WTC11 (cell line): ENCODE measurements at regions not wholly inside any gene's neighbourhood (a gene's known extent, or its start where the extent isn't known, plus 50 kb on each side); places are given as distances from the start of the nearest gene placed in this dataset.

Source experiments
- ATAC-seq: fragments of 200-7000 bp; cut with Tn5 transposase; 2 replicates; pipeline ENCODE4 v1.10.0; 2021; ENCODE audit warnings: mild to moderate bottlenecking, moderate library complexity
- CTCF ChIA-PET: fragments of 300-600 bp; sonication (Branson Sonifier 250); formaldehyde crosslinking; loops from one replicate; lab custom pipeline; 2021; ENCODE audit warnings: antibody characterized with exemption; lab: Charles Lee
- POLR2A ChIA-PET: fragments of 350-600 bp; sonication (Branson Sonifier 250); formaldehyde crosslinking; loops from one replicate; lab custom pipeline; 2021; ENCODE audit warnings: antibody characterized with exemption; lab: Charles Lee
- DNase-seq: peaks from one replicate; pipeline ENCODE4 v3.0.0; 2021; ENCODE audit warnings: low spot score
- H3K27ac Mint-ChIP-seq: 2 replicates; pipeline ENCODE4 v1.8.0; 2021; ENCODE audit warnings: mixed read lengths
- H3K27me3 Mint-ChIP-seq: 2 replicates; pipeline ENCODE4 v1.8.0; 2021; ENCODE audit warnings: low read depth, mild to moderate bottlenecking, moderate library complexity, mixed read lengths
- H3K36me3 Mint-ChIP-seq: 2 replicates; pipeline ENCODE4 v1.8.0; 2021; ENCODE audit warnings: mixed read lengths
- H3K4me1 Mint-ChIP-seq: 2 replicates; pipeline ENCODE4 v1.8.0; 2022; ENCODE audit warnings: mixed read lengths
- H3K4me3 Mint-ChIP-seq: 2 replicates; pipeline ENCODE4 v1.8.0; 2021; ENCODE audit warnings: mild to moderate bottlenecking, moderate library complexity, mixed read lengths
- H3K9me3 Mint-ChIP-seq: 2 replicates; pipeline ENCODE4 v1.8.0; 2021; ENCODE audit warnings: mixed read lengths
- AFF4 ChIP-seq: sonication (generic); formaldehyde crosslinking; IDR thresholded peaks from 2 replicates; pipeline ENCODE4 v1.8.1; 2023; ENCODE audit warnings: mild to moderate bottlenecking, missing genetic modification reagents, borderline replicate concordance
- ARID4B ChIP-seq: sonication (generic); formaldehyde crosslinking; IDR thresholded peaks from 2 replicates; pipeline ENCODE4 v1.8.0; 2023; ENCODE audit warnings: missing genetic modification reagents, mild to moderate bottlenecking, borderline replicate concordance
- CREM ChIP-seq: sonication (generic); formaldehyde crosslinking; IDR thresholded peaks from 2 replicates; pipeline ENCODE4 v1.8.1; 2022; ENCODE audit warnings: mild to moderate bottlenecking, missing genetic modification reagents, moderate library complexity
- CTCF ChIP-seq: fragments of 200-600 bp; IDR thresholded peaks from 2 replicates; pipeline ENCODE4 v1.8.0; 2022; ENCODE audit warnings: antibody characterized with exemption
- E2F1 ChIP-seq: sonication (generic); formaldehyde crosslinking; IDR thresholded peaks from 2 replicates; pipeline ENCODE4 v1.8.0; 2022; ENCODE audit warnings: mild to moderate bottlenecking, missing genetic modification reagents
- ESRRA ChIP-seq: sonication (generic); formaldehyde crosslinking; IDR thresholded peaks from 2 replicates; pipeline ENCODE4 v1.8.1; 2022; ENCODE audit warnings: mild to moderate bottlenecking, missing genetic modification reagents, borderline replicate concordance
- FOXP1 ChIP-seq: sonication (generic); formaldehyde crosslinking; IDR thresholded peaks from 2 replicates; pipeline ENCODE4 v1.8.0; 2022; ENCODE audit warnings: missing genetic modification reagents, mild to moderate bottlenecking, moderate library complexity, borderline replicate concordance
- GABPB1 ChIP-seq: sonication (generic); formaldehyde crosslinking; IDR thresholded peaks from 2 replicates; pipeline ENCODE4 v1.8.1; 2023; ENCODE audit warnings: mild to moderate bottlenecking, missing genetic modification reagents
- JUN ChIP-seq: sonication (generic); formaldehyde crosslinking; IDR thresholded peaks from 2 replicates; pipeline ENCODE4 v1.8.0; 2023; ENCODE audit warnings: mild to moderate bottlenecking, missing genetic modification reagents
- MXD4 ChIP-seq: fragments of 250-450 bp; sonication (Bioruptor Pico); IDR thresholded peaks from 2 replicates; pipeline ENCODE4 v1.8.0; 2021; ENCODE audit warnings: mild to moderate bottlenecking, moderate library complexity, borderline replicate concordance
- SMAD3 ChIP-seq: sonication (generic); formaldehyde crosslinking; IDR thresholded peaks from 2 replicates; pipeline ENCODE4 v1.8.0; 2022; ENCODE audit warnings: missing genetic modification reagents, mild to moderate bottlenecking, borderline replicate concordance
- SMAD4 ChIP-seq: sonication (generic); formaldehyde crosslinking; IDR thresholded peaks from 2 replicates; pipeline ENCODE4 v1.8.0; 2022; ENCODE audit warnings: mild to moderate bottlenecking, missing genetic modification reagents
- TP53 ChIP-seq: sonication (generic); formaldehyde crosslinking; IDR thresholded peaks from 2 replicates; pipeline ENCODE4 v1.8.1; 2023; ENCODE audit warnings: mild to moderate bottlenecking, missing genetic modification reagents
- ZBTB43 ChIP-seq: sonication (generic); formaldehyde crosslinking; IDR thresholded peaks from 2 replicates; pipeline ENCODE4 v1.8.1; 2023; ENCODE audit warnings: mild to moderate bottlenecking, missing genetic modification reagents
- ZNF263 ChIP-seq: sonication (generic); formaldehyde crosslinking; IDR thresholded peaks from 2 replicates; pipeline ENCODE4 v1.8.1; 2022; ENCODE audit warnings: low read depth, mild to moderate bottlenecking, moderate library complexity, missing genetic modification reagents
- ZNF281 ChIP-seq: sonication (generic); formaldehyde crosslinking; IDR thresholded peaks from 2 replicates; pipeline ENCODE4 v1.8.0; 2023; ENCODE audit warnings: mild to moderate bottlenecking, missing genetic modification reagents
- ZNF317 ChIP-seq: sonication (generic); formaldehyde crosslinking; IDR thresholded peaks from 2 replicates; pipeline ENCODE4 v1.8.1; 2023; ENCODE audit warnings: low read depth, mild to moderate bottlenecking, moderate library complexity, missing genetic modification reagents, borderline replicate concordance
- ZNF396 ChIP-seq: fragments of 250-450 bp; sonication (Bioruptor Pico); IDR thresholded peaks from 2 replicates; pipeline ENCODE4 v1.8.0; 2021; ENCODE audit warnings: mild to moderate bottlenecking, moderate library complexity, borderline replicate concordance
- ZSCAN18 ChIP-seq: fragments of 250-450 bp; sonication (Bioruptor Pico); IDR thresholded peaks from 2 replicates; pipeline ENCODE4 v2.1.2; 2022; ENCODE audit warnings: mild to moderate bottlenecking, moderate library complexity

GRCh38 chr2:45210462-45211195 lies 201.4 kb upstream of the SIX2 start (continued):
- no peak for TF ChIP-seq GABPB1
- TF ChIP-seq MXD4 (CRISPR knock-in tag): no peak
- TF ChIP-seq ZSCAN18: no peak
- TF ChIP-seq SMAD3 (CRISPR knock-in tag): no peak
- no peak for TF ChIP-seq ZNF396 (CRISPR knock-in tag)
- no peak for TF ChIP-seq E2F1
- TF ChIP-seq ESRRA (CRISPR knock-in tag): no peak

- DNase-seq: no peak
- H3K4me3 Mint-ChIP-seq: no peak overlapping the region
- CTCF ChIA-PET: no interaction called here
- H3K36me3 Mint-ChIP-seq: no peaks in the 10 kb centered on the region
- POLR2A ChIA-PET: no interaction called here
- H3K27me3 Mint-ChIP-seq: no peaks in the 10 kb centered on the region
- no peaks in the 10 kb centered on the region for H3K9me3 Mint-ChIP-seq
- H3K4me1 Mint-ChIP-seq: no peaks in the 10 kb centered on the region
- ATAC-seq: no peak
- no peak overlapping the region for H3K27ac Mint-ChIP-seq
- no peak for TF ChIP-seq ARID4B
- TF ChIP-seq JUN (CRISPR knock-in tag): no peak
- no peak for TF ChIP-seq GABPB1
- TF ChIP-seq TP53 (CRISPR knock-in tag): no peak
- no peak for TF ChIP-seq SMAD4
- TF ChIP-seq ZNF281: no peak
- TF ChIP-seq FOXP1 (CRISPR knock-in tag): no peak
- no peak for TF ChIP-seq ZNF263 (CRISPR knock-in tag)
- no peak for TF ChIP-seq ZNF317 (CRISPR knock-in tag)
- no peak for TF ChIP-seq ZBTB43 (CRISPR knock-in tag)
- TF ChIP-seq CREM (CRISPR knock-in tag): no peak
- TF ChIP-seq CTCF: no peak
- TF ChIP-seq AFF4 (CRISPR knock-in tag): no peak
Measured at GRCh38 chr2:45209875-45210274, 200.6 kb upstream of the SIX2 start.
